ENCODE measurements at regions not wholly inside any gene's neighbourhood (a gene's known extent, or its start where the extent isn't known, plus 50 kb on each side); places are given as distances from the start of the nearest gene placed in this dataset.

- H3K27ac ChIP-seq: no peak overlapping the region
- no peaks in the 10 kb centered on the region for H3K79me2 ChIP-seq
- no peaks in the 10 kb centered on the region for H3K9me3 ChIP-seq (ENCODE audit: low read depth)
- no peaks in the 10 kb centered on the region for H3K4me1 ChIP-seq (ENCODE audit: insufficient read depth)
- H3K4me3 ChIP-seq: no peak overlapping the region
- DNase-seq (ENCODE audit: low spot score): no peak
- H3K4me2 ChIP-seq: no peak overlapping the region
- H3K9me2 ChIP-seq (replicated peaks; ENCODE audit: insufficient read depth): no peaks in the 10 kb centered on the region
- no peaks in the 10 kb centered on the region for H3K27me3 ChIP-seq
- H3K36me3 ChIP-seq (replicated peaks; ENCODE audit: insufficient read depth, low read depth): no peaks in the 10 kb centered on the region
- 94% methylated on average over 1 of the region's 1 CpG for WGBS (ENCODE audit: low lambda C conversion rate, missing lambda C conversion rate)
- H2AFZ ChIP-seq: no peak overlapping the region
- TF ChIP-seq EZH2 (IDR thresholded peaks at IDR 0.05; ENCODE audit: borderline replicate concordance) (no peak), EZH2phosphoT487 (IDR thresholded peaks at IDR 0.05; ENCODE audit: low read depth, severe bottlenecking, unreplicated experiment) (no peak)
- TF ChIP-seq, protein P1, sequence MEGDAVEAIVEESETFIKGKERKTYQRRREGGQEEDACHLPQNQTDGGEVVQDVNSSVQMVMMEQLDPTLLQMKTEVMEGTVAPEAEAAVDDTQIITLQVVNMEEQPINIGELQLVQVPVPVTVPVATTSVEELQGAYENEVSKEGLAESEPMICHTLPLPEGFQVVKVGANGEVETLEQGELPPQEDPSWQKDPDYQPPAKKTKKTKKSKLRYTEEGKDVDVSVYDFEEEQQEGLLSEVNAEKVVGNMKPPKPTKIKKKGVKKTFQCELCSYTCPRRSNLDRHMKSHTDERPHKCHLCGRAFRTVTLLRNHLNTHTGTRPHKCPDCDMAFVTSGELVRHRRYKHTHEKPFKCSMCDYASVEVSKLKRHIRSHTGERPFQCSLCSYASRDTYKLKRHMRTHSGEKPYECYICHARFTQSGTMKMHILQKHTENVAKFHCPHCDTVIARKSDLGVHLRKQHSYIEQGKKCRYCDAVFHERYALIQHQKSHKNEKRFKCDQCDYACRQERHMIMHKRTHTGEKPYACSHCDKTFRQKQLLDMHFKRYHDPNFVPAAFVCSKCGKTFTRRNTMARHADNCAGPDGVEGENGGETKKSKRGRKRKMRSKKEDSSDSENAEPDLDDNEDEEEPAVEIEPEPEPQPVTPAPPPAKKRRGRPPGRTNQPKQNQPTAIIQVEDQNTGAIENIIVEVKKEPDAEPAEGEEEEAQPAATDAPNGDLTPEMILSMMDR (IDR thresholded peaks at IDR 0.05; ENCODE audit: poor library complexity): no peak
- no peaks in the 10 kb centered on the region for H4K20me1 ChIP-seq (ENCODE audit: insufficient read depth, poor library complexity, severe bottlenecking)
Measured at GRCh38 chr5:109468288-109468676, 58.5 kb upstream of the PJA2 start.

- WGBS (ENCODE audit: low lambda C conversion rate, missing lambda C conversion rate): 88% methylated on average over 4 of the region's 4 CpGs
- TF ChIP-seq EZH2phosphoT487 (IDR thresholded peaks at IDR 0.05; ENCODE audit: low read depth, severe bottlenecking, unreplicated experiment): no peak
- TF ChIP-seq, protein P1 (IDR thresholded peaks at IDR 0.05; ENCODE audit: poor library complexity): no peak
- TF ChIP-seq EZH2 (IDR thresholded peaks at IDR 0.05; ENCODE audit: borderline replicate concordance): no peak
- Histone ChIP-seq H3K9me2 (replicated peaks; ENCODE audit: insufficient read depth) (no peaks in the 10 kb centered on the region), H3K4me2 (no peak overlapping the region), H4K20me1 (ENCODE audit: insufficient read depth, poor library complexity, severe bottlenecking) (no peaks in the 10 kb centered on the region), H3K36me3 (replicated peaks; ENCODE audit: insufficient read depth, low read depth) (no peaks in the 10 kb centered on the region), H3K4me1 (ENCODE audit: insufficient read depth) (no peaks in the 10 kb centered on the region), H3K27me3 (no peaks in the 10 kb centered on the region), H3K79me2 (no peaks in the 10 kb centered on the region), H3K27ac (no peak overlapping the region), H2AFZ (no peak overlapping the region), H3K4me3 (no peak overlapping the region), H3K9me3 (ENCODE audit: low read depth) (no peaks in the 10 kb centered on the region)
- DNase-seq (ENCODE audit: low spot score): no peak
Measured at GRCh38 chr5:109467058-109467457, 57.3 kb upstream of the PJA2 start.

Measured in hepatocyte (in vitro differentiated cells).